Effector CD8-positive, alpha-beta T cell (primary cell): ENCODE measurements at regions not wholly inside any gene's neighbourhood (a gene's known extent, or its start where the extent isn't known, plus 50 kb on each side); places are given as distances from the start of the nearest gene placed in this dataset.

Experiments
- DNase-seq: peaks from one replicate; lab custom pipeline; 2025; lab: John Stamatoyannopoulos, UW

DNA sequence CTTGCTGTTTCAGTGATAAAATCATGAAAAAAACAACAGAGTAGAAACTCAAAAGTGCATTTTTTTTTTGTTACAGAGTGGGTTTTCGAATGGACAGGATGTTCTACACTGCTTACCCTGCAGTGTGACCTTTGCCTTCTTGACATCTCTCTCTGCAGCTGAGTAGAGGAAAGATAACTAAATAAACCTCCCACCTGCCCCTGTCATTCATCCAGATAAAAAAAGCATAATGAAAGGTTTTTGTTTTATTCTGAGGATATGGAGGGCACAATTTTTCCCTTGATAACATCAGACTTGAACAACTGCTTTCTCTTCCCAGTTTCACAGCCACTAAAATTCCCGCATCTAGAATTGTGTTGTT, 193.6 kb upstream of the FOXQ1 start:
- no peak for DNase-seq

DNA sequence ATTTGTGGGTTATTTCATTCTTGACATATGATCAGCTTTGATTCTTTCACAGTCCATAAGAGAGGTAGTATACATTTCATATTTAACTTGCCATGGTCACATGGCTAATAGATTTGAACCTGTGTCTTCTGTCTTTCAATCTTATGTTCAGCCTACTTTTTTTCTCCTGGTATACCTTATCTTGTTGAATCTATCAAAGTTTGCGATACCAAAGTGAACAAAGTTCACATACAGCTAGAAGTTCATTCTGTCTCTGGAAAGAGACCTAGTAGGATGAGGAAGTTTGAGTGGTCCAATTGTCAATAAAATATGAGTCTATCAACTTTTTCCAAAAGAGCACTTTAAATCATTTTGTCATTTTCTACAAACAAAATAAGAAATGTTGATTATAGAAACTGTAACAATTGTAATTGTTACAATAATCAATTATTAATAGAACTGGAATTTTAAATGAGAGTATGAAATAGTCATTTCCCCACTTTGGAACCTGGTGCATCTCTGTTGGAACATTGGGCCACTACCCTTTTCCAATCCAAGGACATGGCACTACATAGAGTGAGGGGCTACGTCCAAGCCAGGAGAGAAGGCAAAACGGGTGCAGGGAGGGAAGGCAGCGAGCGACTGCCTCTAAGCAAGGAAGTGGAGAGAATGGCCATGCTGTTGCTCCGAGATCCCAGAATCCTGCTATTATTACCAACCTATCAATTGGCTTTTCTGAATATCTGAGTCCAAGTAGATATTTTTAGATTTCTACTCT, 194.2 kb upstream of the FOXQ1 start:
- no peak for DNase-seq

GRCh38 chr6:1116149-1116548, 195.7 kb upstream of the FOXQ1 start:
- DNase-seq: no peak

- DNase-seq: no peak
Measured at GRCh38 chr6:1113916-1114540, 197.9 kb upstream of the FOXQ1 start.

DNA sequence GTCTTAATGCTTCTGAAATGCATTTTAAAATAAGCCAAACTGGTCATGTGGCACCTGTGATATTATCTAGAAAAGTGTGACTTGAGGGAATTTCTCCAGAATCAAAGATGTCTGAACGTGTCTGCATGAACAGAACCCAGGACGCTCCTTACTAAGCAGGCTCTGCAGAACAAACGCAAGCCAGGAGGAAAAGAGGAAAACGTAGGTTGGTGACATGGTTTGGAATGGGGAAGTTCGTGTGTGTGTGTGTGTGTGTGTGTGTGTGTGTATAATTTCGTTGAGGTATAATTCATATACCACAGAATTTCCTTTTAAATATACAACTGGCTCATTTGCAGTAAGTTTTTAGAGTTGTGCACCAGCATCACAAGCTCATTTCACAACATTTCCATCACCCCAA, 200.5 kb upstream of the FOXQ1 start:
- no peak for DNase-seq

- DNase-seq: no peak
Measured at GRCh38 chr6:1110941-1111349, 201.0 kb upstream of the FOXQ1 start.

- DNase-seq: no peak
Measured at GRCh38 chr6:1110164-1110563, 201.7 kb upstream of the FOXQ1 start.

DNA sequence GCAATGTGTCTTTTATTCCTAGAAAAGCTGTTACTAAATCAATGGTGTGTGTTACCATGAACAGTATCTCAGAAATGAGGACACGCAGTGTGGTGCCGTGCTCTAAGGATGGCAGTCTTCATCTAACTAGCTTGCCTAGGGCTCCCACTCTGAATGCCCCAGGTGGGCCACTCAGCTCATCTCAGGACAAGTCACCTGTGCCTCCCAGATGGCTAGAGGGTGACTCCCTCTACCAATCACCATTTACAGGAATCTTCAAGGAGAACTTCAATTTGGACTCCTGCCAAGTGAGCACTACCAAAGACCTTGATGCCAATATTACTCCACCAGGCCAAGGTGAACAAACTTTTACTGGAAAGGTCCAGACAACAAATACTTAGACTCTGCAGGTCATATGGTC, 202.8 kb upstream of the FOXQ1 start:
- DNase-seq: no peak

DNA sequence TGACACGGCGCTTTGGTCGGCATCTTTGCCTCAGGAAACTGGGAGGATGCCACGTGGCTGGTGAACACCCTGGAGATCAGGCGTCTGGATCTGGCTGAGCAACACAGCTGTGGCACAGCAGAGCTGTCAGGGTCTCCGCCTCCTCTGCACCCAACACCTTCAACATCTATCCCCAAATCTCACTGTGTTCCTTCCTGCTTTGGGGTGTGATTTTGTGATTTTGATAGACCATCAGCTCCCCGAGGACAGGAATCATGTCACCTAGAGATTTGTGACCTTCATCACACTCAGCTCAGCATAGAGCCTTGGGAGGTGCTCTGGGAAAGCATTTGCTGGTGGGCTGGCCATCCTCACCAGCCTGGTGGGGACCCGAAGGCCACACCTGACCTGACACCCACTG, 203.7 kb upstream of the FOXQ1 start:
- no peak for DNase-seq

GRCh38 chr6:1107578-1107977, 204.3 kb upstream of the FOXQ1 start:
- DNase-seq: no peak

GRCh38 chr6:1105833-1106400, 206.0 kb upstream of the FOXQ1 start:
- DNase-seq: no peak

DNA sequence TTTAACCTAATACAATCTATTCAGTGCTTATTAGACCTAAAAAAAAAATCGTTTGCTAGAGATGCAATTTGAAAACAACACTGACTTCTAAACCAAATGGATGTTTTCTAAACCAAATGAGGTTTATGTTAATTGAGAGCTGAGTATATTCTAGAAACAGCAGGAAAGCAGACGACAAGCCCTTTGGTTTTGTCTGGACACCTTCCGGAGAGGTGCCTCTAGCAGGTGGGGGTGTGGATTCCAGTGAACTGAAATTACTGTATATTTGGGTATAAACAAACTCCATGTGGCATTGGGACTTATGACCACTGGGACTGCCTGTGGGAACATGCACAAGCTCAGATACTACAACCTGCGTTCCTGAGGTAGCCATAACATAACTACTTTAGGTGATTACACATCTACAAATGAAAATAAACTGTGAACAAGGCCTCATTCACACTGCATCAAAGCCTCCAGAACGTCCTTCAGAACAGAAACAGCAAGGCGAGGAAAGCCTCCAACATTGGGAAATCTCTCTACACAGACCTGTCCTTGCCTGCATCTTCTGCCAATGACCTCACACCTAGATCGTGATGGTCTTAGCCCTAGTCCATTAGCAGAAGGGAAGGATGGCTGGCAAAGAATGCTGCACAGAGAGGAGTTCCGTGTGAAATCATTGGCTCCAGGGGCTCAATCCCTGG, 206.8 kb upstream of the FOXQ1 start:
- DNase-seq: no peak

DNA sequence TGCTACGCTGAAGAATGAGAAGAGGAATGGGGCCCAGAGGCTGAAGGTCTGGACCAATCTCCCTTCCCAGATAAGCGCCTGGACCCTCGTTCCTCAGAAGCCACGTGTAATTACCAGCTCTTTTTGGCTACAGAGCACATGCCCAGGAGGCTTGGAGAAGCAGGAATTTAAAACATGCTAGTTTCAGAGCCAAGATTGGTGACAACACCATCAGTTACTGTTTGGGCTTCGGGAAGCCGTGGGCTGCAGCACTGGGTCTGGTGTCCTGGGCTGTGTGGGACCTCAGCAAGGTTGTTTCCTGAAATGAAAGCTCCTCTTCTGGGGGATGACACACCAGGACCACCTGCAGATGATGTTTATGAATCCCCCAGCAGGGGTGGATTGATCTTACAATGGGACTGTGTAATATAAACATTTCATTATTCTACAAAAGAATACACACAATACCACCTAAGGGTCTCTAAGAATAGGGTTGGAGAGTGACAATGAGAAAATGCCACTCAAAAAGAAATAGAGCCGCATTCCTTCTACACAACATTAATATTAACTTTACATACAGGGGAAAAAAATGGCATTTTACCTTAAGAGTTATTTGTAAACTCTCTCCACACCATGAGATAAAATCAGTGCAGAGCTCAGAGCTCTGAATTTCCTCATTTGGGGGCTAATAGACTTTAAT, 207.8 kb upstream of the FOXQ1 start:
- DNase-seq: no peak

GRCh38 chr6:1103021-1103420, 208.9 kb upstream of the FOXQ1 start:
- DNase-seq: no peak

DNA sequence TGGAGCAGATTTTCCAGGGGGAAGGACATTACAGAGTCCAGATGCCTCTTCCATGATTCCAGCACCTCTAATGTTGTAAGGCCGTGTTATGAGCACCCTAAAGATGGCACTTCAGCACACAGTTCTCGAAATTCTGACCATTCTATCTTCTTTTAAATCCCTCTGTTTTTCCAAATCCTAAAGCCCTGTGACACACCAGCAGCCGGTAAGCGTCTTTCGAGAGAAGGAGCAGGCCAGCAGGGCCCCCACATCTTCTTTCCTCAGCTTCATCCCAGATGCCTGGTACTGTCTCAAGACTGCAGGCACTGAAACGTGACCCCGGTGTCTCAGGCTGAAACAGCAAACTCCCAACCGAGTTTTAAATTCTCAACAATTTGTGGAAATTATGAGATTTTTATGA, 211.6 kb upstream of the FOXQ1 start:
- no peak for DNase-seq

GRCh38 chr6:1099264-1099663, 212.6 kb upstream of the FOXQ1 start:
- no peak for DNase-seq

DNA sequence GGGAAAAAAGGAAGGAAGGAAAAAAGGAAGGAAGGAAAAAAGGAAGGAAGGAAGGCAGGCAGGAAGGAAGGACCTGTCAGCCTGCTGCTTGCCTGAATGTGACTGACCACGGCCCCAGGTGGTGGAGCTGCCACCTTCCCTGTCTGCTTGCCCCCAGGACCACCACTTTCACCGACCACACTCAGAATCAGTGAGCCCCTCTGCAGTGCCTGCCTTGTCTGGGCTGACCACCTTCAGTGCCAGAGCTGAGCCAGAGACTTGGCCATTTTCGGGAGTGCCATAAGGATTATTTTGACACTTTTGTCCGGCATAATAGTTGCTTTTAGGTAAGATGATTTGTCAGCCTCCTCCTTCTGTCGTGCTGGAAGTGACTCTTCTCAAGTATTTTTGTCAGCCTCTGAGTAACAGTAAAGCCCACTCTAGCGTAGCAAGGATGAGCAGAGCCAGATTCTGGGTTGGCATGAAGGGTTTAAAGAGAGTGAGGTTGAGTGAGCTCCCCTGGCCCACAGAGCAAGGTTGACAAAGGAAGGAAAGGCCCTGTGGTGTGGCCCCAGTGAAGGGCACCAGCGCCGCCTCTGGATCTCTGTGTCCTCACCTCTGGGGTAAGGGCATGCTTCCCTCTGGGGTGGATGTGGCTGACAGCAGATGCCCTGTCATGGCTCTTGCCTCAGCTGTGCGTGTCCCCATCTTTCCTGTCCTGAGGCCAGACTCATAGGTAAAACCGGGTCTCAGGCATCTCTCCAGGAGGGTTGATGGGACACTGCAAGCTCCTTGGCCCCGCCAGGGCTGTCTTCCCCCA, 214.7 kb upstream of the FOXQ1 start:
- no peak for DNase-seq

- DNase-seq: no peak
Measured at GRCh38 chr6:1094306-1094705, 217.6 kb upstream of the FOXQ1 start.

- DNase-seq: no peak
Measured at GRCh38 chr6:1091900-1092299, 220.0 kb upstream of the FOXQ1 start.

DNA sequence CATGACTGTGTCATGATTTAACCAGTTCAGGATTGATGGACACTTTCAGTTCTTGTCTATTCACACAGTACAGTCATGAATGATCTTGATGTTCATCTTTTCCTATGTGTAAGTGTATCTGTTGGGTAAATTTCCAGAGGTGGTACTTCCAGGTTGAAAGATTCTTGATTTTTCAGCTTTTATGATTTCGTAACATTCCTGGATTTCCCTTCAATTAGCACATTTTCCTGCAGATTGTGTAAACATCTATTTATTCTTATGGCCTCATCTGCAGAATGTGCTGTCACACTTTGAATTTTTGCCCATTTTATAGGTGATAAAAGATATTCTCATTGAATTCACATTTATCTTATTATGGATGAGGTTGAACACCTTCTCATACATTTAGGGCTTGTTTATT, 222.0 kb upstream of the FOXQ1 start:
- DNase-seq: no peak

- no peak for DNase-seq
Measured at GRCh38 chr6:1088492-1089001, 223.4 kb upstream of the FOXQ1 start.
